NCI-H1436 (cell line): ENCODE measurements at regions not wholly inside any gene's neighbourhood (a gene's known extent, or its start where the extent isn't known, plus 50 kb on each side); places are given as distances from the start of the nearest gene placed in this dataset.
"Not testable (repeated sequence)": the region's sequence is repeated elsewhere in the genome, so short reads cannot be mapped to it uniquely, and the experiment has no call there.

Experiments used
- DNase-seq: peaks from one replicate; lab custom pipeline; 2025; lab: John Stamatoyannopoulos, UW

DNA sequence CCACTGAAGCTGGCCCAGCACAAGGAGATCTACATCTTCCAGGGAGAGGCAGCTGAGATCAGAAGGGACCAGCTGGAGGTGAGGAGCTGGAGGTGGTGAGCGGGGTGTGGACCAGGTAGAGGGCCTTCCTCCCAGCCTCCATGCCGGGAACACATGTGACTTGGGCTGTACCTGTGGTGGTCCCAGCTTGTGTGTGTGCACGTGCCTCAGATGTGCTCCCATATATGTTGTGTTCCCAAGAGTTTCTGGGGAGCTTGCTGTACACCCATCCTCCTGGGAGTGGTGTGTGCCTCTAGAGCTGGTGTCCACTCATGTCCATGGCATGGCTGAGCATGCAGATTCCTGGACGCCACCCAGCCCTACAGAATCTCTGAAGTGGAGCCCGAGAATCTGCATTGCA is 183.7 kb upstream of the AKAP13 start:
- not testable (repeated sequence) for DNase-seq

GRCh38 chr15:85197582-85197981 is 182.8 kb upstream of the AKAP13 start:
- not testable (repeated sequence) for DNase-seq

DNA sequence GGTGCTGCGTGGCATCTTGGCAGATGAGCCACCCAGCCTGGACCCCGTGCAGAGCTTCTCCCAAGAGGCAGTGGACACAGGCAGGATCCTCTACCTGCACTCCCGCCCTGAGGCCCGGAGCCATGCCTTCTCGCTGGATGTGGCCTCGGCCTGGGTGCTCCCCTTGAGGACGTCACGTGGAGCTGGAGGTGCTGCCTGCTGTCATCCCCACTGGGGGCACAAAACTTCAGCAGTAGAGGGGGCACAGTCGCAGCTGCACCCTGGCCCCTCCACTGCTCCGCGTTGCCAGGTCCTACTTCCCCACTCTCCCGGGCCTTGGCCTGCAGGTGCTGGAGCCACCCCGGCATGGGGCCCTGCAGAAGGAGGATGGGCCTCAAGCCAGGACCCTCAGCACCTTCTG is 182.0 kb upstream of the AKAP13 start:
- not testable (repeated sequence) for DNase-seq

GRCh38 chr15:85200215-85200614 is 180.2 kb upstream of the AKAP13 start:
- not testable (repeated sequence) for DNase-seq

- DNase-seq, result not testable (repeated sequence)
Observed at GRCh38 chr15:85201118-85201793, 179.1 kb upstream of the AKAP13 start.

DNA sequence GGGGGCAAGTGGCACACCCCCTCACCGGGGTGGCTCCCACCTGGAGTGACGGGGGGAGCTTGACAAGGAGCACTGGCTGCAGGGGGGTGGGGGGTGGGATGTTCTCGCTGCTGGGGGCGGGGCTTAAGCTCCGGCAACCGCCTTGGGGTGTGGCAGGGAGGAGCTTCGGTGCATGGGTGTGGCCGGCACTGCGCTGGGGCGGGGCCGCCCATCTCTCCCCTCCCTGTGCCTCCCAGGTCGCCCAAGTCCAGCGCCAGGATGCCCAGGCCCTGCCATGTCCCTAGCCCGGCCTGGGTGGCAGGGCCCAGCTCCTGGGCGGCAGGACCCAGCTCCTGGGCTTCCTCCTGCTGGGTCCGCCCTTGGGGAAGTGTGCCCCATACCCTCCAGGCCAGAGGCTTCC is 175.9 kb upstream of the AKAP13 start:
- DNase-seq, result not testable (repeated sequence)

GRCh38 chr15:85233791-85234325 is 146.5 kb upstream of the AKAP13 start:
- DNase-seq, result not testable (repeated sequence)

GRCh38 chr15:85234450-85235196 is 145.8 kb upstream of the AKAP13 start:
- not testable (repeated sequence) for DNase-seq

DNA sequence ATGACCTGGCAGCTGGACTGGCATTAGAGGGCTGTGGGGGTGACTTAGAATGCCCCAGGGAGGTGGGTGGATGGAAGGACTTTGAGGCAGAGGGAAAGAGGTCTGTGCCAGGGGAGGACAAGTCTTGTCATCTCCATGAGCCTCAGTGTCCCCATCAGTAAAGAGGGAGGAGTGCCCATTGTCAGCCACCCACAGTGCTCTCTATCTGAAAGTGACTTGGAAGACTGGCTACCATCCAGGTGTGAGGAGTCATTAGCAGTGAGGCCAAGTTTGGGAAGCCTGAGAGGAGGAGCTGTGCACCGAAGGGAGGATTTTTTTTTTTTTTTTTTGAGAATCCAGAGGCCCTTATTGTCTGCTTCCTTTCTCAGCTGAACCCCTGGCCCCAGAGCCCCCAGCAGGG is 136.3 kb upstream of the AKAP13 start:
- DNase-seq, result not testable (repeated sequence)

- peak; percentile 7 for DNase-seq
Observed at GRCh38 chr15:85250938-85251542, 129.4 kb upstream of the AKAP13 start.

DNA sequence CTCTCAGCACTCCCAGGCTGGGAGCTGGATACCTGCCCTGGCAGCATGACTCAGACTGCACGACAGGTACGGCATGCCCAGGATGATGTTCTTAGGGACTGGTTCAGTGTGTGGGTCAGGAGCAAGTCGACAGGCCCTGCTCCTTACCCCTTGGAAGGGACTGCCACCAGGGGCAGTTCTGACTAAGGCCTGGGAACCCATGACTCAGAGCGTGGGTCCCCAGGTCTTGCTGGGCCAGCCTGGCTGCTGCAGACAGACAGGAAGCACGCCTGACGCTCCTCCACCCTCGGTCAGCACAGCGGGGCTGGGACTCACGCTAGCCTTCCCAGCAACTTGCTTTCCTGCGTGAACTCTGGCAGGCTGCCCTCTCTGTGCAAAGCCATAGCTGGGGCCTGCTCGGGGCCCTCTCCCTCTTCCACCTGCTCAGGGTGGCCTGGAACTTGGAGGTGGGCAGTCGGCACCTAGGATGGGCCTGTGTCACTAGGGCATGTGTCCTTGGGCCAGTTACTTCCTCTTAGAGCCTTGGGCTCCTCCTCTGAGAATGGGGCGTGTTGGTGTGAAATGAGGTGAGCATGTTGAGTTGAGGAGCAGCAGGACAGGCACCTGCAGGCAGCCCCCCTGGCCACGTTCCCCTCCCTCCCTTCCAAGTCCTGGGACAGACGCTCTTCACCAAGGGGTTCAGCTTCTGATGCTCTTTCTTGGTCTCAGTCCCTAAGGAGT is 127.0 kb upstream of the AKAP13 start:
- DNase-seq, result not testable (repeated sequence)

GRCh38 chr15:85254961-85255360 is 125.4 kb upstream of the AKAP13 start:
- not testable (repeated sequence) for DNase-seq

GRCh38 chr15:85255502-85255901 is 124.9 kb upstream of the AKAP13 start:
- not testable (repeated sequence) for DNase-seq

- DNase-seq, result not testable (repeated sequence)
Observed at GRCh38 chr15:85256009-85256997, 124.1 kb upstream of the AKAP13 start.

- not testable (repeated sequence) for DNase-seq
Observed at GRCh38 chr15:85258062-85258445, 122.3 kb upstream of the AKAP13 start.

DNA sequence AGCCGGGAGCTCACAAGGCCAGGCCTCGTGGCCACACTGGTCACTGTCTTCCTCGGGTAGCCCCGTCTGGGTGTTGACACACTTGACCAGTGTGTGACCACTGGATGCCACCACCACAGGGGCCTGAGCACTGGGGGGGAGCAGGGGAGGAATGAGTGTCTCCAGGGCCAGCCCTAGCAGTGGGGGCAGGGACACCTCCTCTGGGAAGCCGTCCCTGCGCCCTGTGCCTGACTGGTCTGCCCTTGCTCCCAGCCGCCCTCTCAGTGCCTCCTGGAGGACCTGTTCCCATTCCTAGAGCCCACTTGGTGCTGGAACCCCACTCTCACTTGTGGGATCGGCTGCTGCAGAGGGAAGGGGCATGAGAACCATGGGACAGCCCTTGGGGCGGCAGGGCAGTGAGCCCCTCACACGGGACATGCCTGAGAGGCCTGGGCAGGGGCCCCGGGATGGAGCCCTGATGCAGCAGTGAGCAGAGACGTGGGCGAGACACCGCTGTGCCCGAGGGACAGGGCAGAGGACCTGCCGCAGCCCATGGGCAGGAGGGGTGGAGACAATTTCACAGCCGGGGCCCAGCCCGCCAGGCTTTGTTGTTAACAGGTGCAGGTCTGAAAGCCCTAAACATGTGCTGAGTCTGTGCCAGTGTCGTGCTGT is 121.7 kb upstream of the AKAP13 start:
- DNase-seq, result not testable (repeated sequence)

DNA sequence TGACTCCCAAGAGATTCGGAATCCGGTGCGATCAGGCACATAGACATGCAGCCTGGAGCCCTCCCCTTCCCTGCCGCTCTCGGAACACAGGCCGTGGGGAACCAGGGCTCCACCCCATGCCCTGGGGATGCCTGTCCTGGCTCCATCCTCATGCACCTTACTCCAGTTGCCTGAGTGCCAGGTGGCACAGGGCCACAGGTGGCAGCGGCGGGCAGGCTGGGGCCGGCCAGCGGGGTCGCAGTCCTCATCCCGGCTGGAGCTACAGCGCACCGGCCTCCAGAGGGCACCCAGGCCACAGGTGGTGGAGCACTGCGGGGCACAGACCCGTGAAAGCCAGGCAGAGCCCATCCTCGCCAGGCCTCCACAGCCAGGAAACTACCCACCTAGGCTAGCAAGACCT is 119.9 kb upstream of the AKAP13 start:
- DNase-seq, result not testable (repeated sequence)

GRCh38 chr15:85262461-85263055 is 117.8 kb upstream of the AKAP13 start:
- not testable (repeated sequence) for DNase-seq

DNA sequence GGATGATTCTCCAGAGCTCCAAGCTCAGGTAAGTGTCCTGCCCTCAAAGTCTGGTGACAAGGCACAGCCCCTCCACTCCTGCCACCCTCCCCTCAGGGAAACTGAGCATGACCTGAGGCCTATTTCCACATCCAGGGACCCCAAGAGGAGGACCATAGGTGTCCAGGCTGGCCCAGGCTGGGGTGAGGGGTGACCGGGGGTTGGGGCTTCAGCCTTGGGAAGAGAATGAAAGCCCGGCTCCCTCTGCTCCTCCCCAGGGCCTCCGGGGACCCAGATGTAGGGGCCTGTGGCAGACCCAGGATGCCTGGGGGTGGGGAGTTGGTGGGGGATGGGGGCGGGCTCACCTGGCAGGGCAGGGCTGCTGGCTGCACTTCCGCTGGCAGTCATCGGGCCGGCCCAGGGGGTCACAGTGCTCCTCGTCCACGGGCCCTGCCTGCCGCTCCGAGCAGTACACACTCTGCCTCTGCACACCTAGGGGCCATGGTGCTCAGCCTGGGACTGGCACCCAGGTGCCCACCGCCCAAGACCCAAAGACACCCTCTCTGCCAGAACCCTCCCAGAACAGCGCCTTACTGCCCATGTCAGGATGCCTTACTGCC is 116.5 kb upstream of the AKAP13 start:
- not testable (repeated sequence) for DNase-seq
